Thyroid gland (tissue), 4 donors: ENCODE measurements at regions not wholly inside any gene's neighbourhood (a gene's known extent, or its start where the extent isn't known, plus 50 kb on each side); places are given as distances from the start of the nearest gene placed in this dataset.
A peak's percentile ranks its signal among the peaks of the same experiment; 100 is the strongest.

ENCODE experiments used
- DNase-seq, 2 donors: peaks; one replicate each; pipeline ENCODE4 v3.0.0-alpha.2; 2019
- H3K27ac ChIP-seq, 3 donors: fragments of 200-600 bp; sonication (generic); 1 replicate in 2 of 3; 2 replicates in 1 of 3; pipeline ENCODE4 v1.5.1; 2016 to 2019; ENCODE audit warnings: mild to moderate bottlenecking in 1 of 3, moderate library complexity in 1 of 3
- H3K27me3 ChIP-seq: fragments of 200-600 bp; sonication (generic); one replicate; pipeline ENCODE4 v1.5.1; 2019
- H3K36me3 ChIP-seq, 2 donors: fragments of 200-600 bp; sonication (generic); one replicate each; pipeline ENCODE4 v1.5.1; 2016 to 2019
- H3K4me1 ChIP-seq, 2 donors: fragments of 200-600 bp; sonication (generic); one replicate each; pipeline ENCODE4 v1.5.1; 2017 to 2019
- H3K4me3 ChIP-seq, 3 donors: fragments of 200-600 bp; sonication (generic); replicated peaks in 1 of 3; 1 replicate in 2 of 3; 2 replicates in 1 of 3; pipeline ENCODE4 v1.5.1; 2016; ENCODE audit warnings: mild to moderate bottlenecking in 1 of 3
- H3K9me3 ChIP-seq: fragments of 200-600 bp; sonication (generic); one replicate; pipeline ENCODE4 v1.5.1; 2017
- CTCF ChIP-seq, 6 experiments: fragments of 200-600 bp in 3 of 6; fragments of 450-650 bp in 3 of 6; sonication (generic) in 3 of 6; IDR thresholded peaks; one replicate each; pipeline ENCODE4 v1.5.1; 2016 to 2019; ENCODE audit warnings: antibody characterized with exemption in 6 of 6, mild to moderate bottlenecking in 2 of 6, inconsistent platforms in 1 of 6, moderate library complexity in 1 of 6
- POLR2A ChIP-seq, 2 donors: fragments of 450-650 bp; IDR thresholded peaks; one replicate each; pipeline ENCODE4 v1.6.1; 2017; ENCODE audit warnings: antibody characterized with exemption in 2 of 2, mild to moderate bottlenecking in 2 of 2, moderate library complexity in 1 of 2
- WGBS, 2 donors: methylation state at CpG; one replicate each; pipeline ENCODE4 v1.1.5; 2017; 5-methylcytosine and 5-hydroxymethylcytosine counted together
- intact Hi-C: fragments of 100-400 bp; cut with DNase I; formaldehyde crosslinking; loops from one replicate; pipeline ENCODE4 v1.15.1; 2023

- TF ChIP-seq POLR2A (IDR thresholded peaks at IDR 0.05) (no peak), CTCF (IDR thresholded peaks at IDR 0.05) (no peak)
- Histone ChIP-seq H3K27me3 (no peaks in the 10 kb centered on the region), H3K4me3 (no peak overlapping the region), H3K36me3 (no peaks in the 10 kb centered on the region), H3K4me1 (no peaks in the 10 kb centered on the region), H3K9me3 (no peaks in the 10 kb centered on the region), H3K27ac (no peak overlapping the region)
- WGBS, 2 donors: 13 to 30% methylated on average over 2 of the region's 2 CpGs
- intact Hi-C loops: no loop called here
- DNase-seq: peak; percentile 3 to 4
Measured at GRCh38 chr3:182116386-182116785, 404.7 kb downstream of the SOX2 start.

DNA sequence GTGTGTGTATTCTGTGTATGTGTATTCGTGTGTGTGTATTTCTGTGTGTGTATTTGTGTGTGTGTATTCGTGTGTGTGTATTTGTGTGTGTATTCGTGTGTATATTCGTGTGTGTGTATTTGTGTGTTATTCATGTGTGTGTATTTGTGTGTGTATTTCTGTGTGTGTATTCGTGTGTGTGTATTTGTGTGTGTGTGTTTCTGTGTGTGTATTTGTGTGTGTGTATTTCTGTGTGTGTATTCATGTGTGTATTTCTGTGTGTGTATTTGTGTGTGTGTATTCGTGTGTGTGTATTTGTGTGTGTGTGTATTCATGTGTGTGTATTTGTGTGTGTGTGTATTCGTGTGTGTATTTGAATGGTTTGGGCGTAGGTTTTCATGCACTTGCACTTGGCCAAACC is 405.4 kb downstream of the SOX2 start:
- WGBS, 2 donors: 78% methylated on average over 8 of the region's 8 CpGs
- Histone ChIP-seq H3K36me3 (no peaks in the 10 kb centered on the region), H3K27me3 (no peaks in the 10 kb centered on the region), H3K27ac (no peak overlapping the region), H3K4me3 (no peak overlapping the region), H3K9me3 (no peaks in the 10 kb centered on the region), H3K4me1 (no peaks in the 10 kb centered on the region)
- DNase-seq: no peak
- no peak for TF ChIP-seq CTCF (IDR thresholded peaks at IDR 0.05)
- TF ChIP-seq POLR2A (IDR thresholded peaks at IDR 0.05): no peak
- intact Hi-C loops: no loop called here

- Histone ChIP-seq H3K27ac (no peak overlapping the region), H3K36me3 (no peaks in the 10 kb centered on the region), H3K4me1 (no peaks in the 10 kb centered on the region), H3K4me3 (no peak overlapping the region), H3K9me3 (no peaks in the 10 kb centered on the region), H3K27me3 (no peaks in the 10 kb centered on the region)
- DNase-seq: no peak
- 91 to 94% methylated on average over 5 of the region's 5 CpGs for WGBS, 2 donors
- intact Hi-C loops: no loop called here
- TF ChIP-seq CTCF (IDR thresholded peaks at IDR 0.05): no peak
- no peak for TF ChIP-seq POLR2A (IDR thresholded peaks at IDR 0.05)
Measured at GRCh38 chr3:182117583-182117982, 405.9 kb downstream of the SOX2 start.

- Histone ChIP-seq H3K4me3 (no peak overlapping the region), H3K36me3 (no peaks in the 10 kb centered on the region), H3K9me3 (no peaks in the 10 kb centered on the region), H3K27me3 (no peaks in the 10 kb centered on the region), H3K27ac (no peak overlapping the region), H3K4me1 (no peaks in the 10 kb centered on the region)
- DNase-seq: no peak
- intact Hi-C loops: no loop called here
- WGBS, 2 donors: 85 to 92% methylated on average over 4 of the region's 4 CpGs
- TF ChIP-seq POLR2A (IDR thresholded peaks at IDR 0.05) (no peak), CTCF (IDR thresholded peaks at IDR 0.05) (no peak)
Measured at GRCh38 chr3:182118066-182118465, 406.3 kb downstream of the SOX2 start.

DNA sequence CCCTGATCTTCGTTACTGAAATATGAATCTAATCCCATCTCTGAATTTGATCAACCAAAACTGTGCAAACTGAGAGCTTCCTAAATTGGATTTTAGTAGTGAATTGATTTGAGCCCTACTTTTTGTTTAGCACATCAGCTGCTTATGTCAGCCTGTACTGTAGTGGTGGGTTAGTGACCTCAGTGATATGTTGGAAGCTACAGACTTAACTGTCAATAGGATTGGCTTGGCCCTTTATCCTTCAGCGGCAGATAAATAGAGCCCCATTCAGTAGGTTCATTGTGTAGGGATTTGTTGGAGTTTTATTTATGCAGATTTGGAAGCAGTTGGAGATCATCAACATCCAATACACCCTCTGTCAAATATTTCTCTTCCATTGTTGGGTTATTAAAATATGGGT is 409.7 kb downstream of the SOX2 start:
- TF ChIP-seq POLR2A (IDR thresholded peaks at IDR 0.05) (no peak), CTCF (IDR thresholded peaks at IDR 0.05) (no peak)
- Histone ChIP-seq H3K36me3 (no peaks in the 10 kb centered on the region), H3K4me1 (no peaks in the 10 kb centered on the region), H3K27ac (no peak overlapping the region), H3K27me3 (no peaks in the 10 kb centered on the region), H3K4me3 (no peak overlapping the region), H3K9me3 (no peaks in the 10 kb centered on the region)
- DNase-seq: no peak
- WGBS, 2 donors: 73 to 77% methylated on average over 2 of the region's 2 CpGs
- intact Hi-C loops: no loop called here
